ENCODE measurements at regions not wholly inside any gene's neighbourhood (a gene's known extent, or its start where the extent isn't known, plus 50 kb on each side); places are given as distances from the start of the nearest gene placed in this dataset.

GRCh38 chr10:130577039-130577438 is 440.8 kb downstream of the GLRX3 start:
- Histone ChIP-seq H3K27me3 (ENCODE audit: insufficient read depth, low read length) (no peaks in the 10 kb centered on the region), H3K9ac (ENCODE audit: low read depth, low read length) (no peak overlapping the region), H3K9me3 (ENCODE audit: insufficient read depth, low read depth, low read length) (no peaks in the 10 kb centered on the region), H3K4me1 (ENCODE audit: insufficient read depth, low read length) (peaks cover 8% of the 10 kb centered on the region; the same call in 1 of the 2 replicates), H3K27ac (ENCODE audit: low read depth, low read length) (no peak overlapping the region), H3K4me3 (ENCODE audit: low read length) (no peak overlapping the region), H3K36me3 (ENCODE audit: insufficient read depth, low read length) (no peaks in the 10 kb centered on the region)
- WGBS = 99% methylated on average over 8 of the region's 8 CpGs

DNA sequence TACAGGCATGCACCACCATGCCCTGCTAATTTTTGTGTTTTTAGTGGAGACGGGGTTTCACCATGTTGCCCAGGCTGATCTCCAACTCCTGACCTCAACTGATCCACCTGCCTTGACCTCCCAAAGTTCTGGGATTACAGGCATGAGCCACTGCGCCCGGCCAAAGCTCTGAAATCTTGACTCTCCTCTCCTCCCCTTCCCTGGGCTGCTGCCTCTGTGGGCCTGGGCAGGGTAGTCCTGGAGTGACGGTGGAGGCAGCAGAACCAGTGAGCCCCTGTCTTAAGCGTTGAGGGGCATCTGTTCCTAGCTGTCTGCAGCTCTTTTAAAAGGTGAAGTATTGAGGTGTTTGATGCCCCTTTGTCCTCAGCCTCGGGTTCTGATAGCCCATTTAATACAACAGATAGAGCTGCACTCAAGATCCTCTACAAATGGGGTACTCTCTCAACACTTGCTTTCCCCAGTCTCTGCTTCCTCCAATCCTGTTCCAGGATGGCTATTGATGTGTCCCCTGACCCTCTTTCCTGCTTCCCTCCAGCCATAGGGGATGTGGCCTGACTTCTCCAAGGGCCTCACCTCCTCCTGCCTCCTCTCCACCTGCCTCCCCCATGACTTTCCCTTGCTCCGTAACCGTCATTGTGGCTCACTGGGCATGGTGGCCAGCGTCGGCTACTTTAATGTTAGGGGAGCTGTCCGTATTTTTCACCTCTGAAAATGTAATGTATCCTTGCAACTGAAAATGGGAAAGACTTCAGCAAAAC is 442.5 kb downstream of the GLRX3 start:
- WGBS = 96% methylated on average over 11 of the region's 11 CpGs
- no peak overlapping the region for H3K9ac ChIP-seq (ENCODE audit: low read depth, low read length)
- peaks cover 8% of the 10 kb centered on the region; the same call in 1 of the 2 replicates for H3K4me1 ChIP-seq (ENCODE audit: insufficient read depth, low read length)
- H3K27ac ChIP-seq (ENCODE audit: low read depth, low read length) = no peak overlapping the region
- no peaks in the 10 kb centered on the region for H3K9me3 ChIP-seq (ENCODE audit: insufficient read depth, low read depth, low read length)
- no peaks in the 10 kb centered on the region for H3K36me3 ChIP-seq (ENCODE audit: insufficient read depth, low read length)
- no peak overlapping the region for H3K4me3 ChIP-seq (ENCODE audit: low read length)
- H3K27me3 ChIP-seq (ENCODE audit: insufficient read depth, low read length) = no peaks in the 10 kb centered on the region

GRCh38 chr10:130579913-130580312 is 443.7 kb downstream of the GLRX3 start:
- H3K4me1 ChIP-seq (ENCODE audit: insufficient read depth, low read length) = peaks cover 8% of the 10 kb centered on the region; the same call in 1 of the 2 replicates
- 73% methylated on average over 4 of the region's 4 CpGs for WGBS
- H3K27ac ChIP-seq (ENCODE audit: low read depth, low read length) = no peak overlapping the region
- no peaks in the 10 kb centered on the region for H3K9me3 ChIP-seq (ENCODE audit: insufficient read depth, low read depth, low read length)
- no peaks in the 10 kb centered on the region for H3K36me3 ChIP-seq (ENCODE audit: insufficient read depth, low read length)
- H3K27me3 ChIP-seq (ENCODE audit: insufficient read depth, low read length) = no peaks in the 10 kb centered on the region
- no peak overlapping the region for H3K9ac ChIP-seq (ENCODE audit: low read depth, low read length)
- H3K4me3 ChIP-seq (ENCODE audit: low read length) = no peak overlapping the region

DNA sequence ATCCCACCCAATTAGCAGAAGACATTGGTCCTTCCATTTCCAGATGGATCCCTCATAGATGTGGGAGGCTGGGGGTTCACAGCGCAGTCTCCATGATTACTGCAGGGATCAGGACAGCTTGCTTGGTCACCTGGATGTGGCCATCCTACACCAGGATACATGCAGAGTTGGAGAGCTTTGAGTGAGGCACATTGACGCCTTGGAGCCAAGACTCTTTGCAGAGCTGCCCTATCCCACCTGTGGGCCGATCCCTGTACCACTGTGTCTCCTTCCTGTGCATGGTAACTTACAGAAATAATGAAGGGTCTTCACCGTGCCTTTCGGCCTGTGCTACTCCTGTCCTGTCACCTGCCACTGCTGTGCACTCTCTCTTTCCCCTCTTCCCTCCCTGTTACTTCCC is 444.8 kb downstream of the GLRX3 start:
- 92% methylated on average over 5 of the region's 5 CpGs for WGBS
- no peak overlapping the region for H3K27ac ChIP-seq (ENCODE audit: low read depth, low read length)
- H3K9me3 ChIP-seq (ENCODE audit: insufficient read depth, low read depth, low read length) = no peaks in the 10 kb centered on the region
- H3K4me1 ChIP-seq (ENCODE audit: insufficient read depth, low read length) = peaks cover 8% of the 10 kb centered on the region; the same call in 1 of the 2 replicates
- H3K4me3 ChIP-seq (ENCODE audit: low read length) = no peak overlapping the region
- H3K27me3 ChIP-seq (ENCODE audit: insufficient read depth, low read length) = no peaks in the 10 kb centered on the region
- no peak overlapping the region for H3K9ac ChIP-seq (ENCODE audit: low read depth, low read length)
- no peaks in the 10 kb centered on the region for H3K36me3 ChIP-seq (ENCODE audit: insufficient read depth, low read length)

DNA sequence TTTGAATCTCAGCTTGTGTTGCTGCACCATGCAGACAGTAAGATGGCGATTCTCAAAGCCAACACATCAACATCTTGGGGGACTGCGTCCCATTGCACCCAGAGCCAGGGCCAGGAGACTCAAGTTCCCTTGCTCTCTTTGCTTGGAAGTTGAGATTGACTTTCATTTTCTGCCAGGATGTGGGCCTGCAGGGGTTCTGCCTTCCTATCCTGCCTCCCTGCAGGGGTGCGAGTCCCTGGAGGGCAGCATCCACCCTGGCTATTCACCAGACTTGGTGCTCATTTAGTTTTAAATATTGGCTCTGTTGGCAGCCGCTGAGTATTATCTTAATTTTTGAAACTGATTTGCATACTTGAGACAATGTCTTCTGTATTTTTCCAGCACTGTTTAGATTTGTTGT is 451.5 kb downstream of the GLRX3 start:
- Histone ChIP-seq H3K9ac (ENCODE audit: low read depth, low read length) (no peak overlapping the region), H3K27ac (ENCODE audit: low read depth, low read length) (no peak overlapping the region)
- 58% methylated on average over 4 of the region's 4 CpGs for WGBS

DNA sequence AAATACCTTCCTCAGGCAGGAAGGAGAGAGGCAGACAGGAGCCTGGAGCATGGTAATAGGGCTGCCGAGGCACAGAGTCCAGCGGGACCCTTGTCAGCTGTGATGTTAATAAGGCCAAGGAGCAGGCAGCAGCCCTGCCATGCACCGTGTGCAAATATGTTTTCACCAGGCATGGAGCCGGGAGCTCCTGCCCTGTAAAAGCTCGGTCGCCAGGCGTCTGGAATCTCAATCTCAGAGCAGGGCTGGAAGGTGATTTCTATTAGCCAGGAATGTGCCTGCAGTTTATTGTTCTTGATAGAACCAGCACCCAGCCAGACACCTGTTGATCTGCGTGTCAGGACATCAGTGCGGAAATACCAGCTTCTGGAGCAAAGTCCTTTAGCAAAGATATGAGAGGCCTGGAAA is 469.8 kb downstream of the GLRX3 start:
- H3K4me3 ChIP-seq (ENCODE audit: low read length) = no peak overlapping the region
- H3K36me3 ChIP-seq (ENCODE audit: insufficient read depth, low read length) = no peaks in the 10 kb centered on the region
- no peaks in the 10 kb centered on the region for H3K9me3 ChIP-seq (ENCODE audit: insufficient read depth, low read depth, low read length)
- no peaks in the 10 kb centered on the region for H3K27me3 ChIP-seq (ENCODE audit: insufficient read depth, low read length)
- H3K9ac ChIP-seq (ENCODE audit: low read depth, low read length) = no peak overlapping the region
- H3K27ac ChIP-seq (ENCODE audit: low read depth, low read length) = no peak overlapping the region
- no peaks in the 10 kb centered on the region for H3K4me1 ChIP-seq (ENCODE audit: insufficient read depth, low read length)
- WGBS = 87% methylated on average over 9 of the region's 9 CpGs

More for the DNA sequence above, 451.5 kb downstream of the GLRX3 start:
- peaks cover 10% of the 10 kb centered on the region for H3K4me1 ChIP-seq (ENCODE audit: insufficient read depth, low read length)
- no peak overlapping the region for H3K4me3 ChIP-seq (ENCODE audit: low read length)
- H3K36me3 ChIP-seq (ENCODE audit: insufficient read depth, low read length) = no peaks in the 10 kb centered on the region
- no peaks in the 10 kb centered on the region for H3K9me3 ChIP-seq (ENCODE audit: insufficient read depth, low read depth, low read length)
- H3K27me3 ChIP-seq (ENCODE audit: insufficient read depth, low read length) = no peaks in the 10 kb centered on the region

- Histone ChIP-seq H3K27ac (ENCODE audit: low read depth, low read length) (no peak overlapping the region), H3K36me3 (ENCODE audit: insufficient read depth, low read length) (no peaks in the 10 kb centered on the region), H3K4me1 (ENCODE audit: insufficient read depth, low read length) (no peaks in the 10 kb centered on the region), H3K27me3 (ENCODE audit: insufficient read depth, low read length) (no peaks in the 10 kb centered on the region), H3K9me3 (ENCODE audit: insufficient read depth, low read depth, low read length) (0 out of 2 replicates have a peak, but pooled peaks cover 8% of the 10 kb centered on the region), H3K4me3 (ENCODE audit: low read length) (no peak overlapping the region), H3K9ac (ENCODE audit: low read depth, low read length) (no peak overlapping the region)
- WGBS = 92% methylated on average over 9 of the region's 9 CpGs
These were observed 471.2 kb downstream of the GLRX3 start for GRCh38 chr10:130607366-130607765.

DNA sequence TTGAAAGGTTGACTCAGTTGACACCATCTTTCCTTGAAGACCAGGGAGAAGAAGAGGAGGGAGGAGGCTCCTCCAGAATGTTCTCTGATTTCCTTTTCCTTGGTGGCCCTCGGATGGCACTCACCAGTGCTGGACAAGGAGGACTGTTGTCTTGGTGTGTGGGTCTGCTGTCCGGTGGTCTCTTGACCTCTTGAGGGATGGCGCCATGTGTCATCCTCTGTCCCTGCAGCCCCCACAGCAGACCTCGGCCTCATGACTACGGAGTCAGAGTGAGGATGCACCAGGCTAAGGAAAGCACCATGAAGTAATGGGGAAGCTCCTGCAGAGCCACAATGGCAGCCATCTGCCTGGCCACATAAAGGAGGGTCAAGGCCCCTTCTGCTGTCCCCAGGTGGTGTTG is 475.0 kb downstream of the GLRX3 start:
- Histone ChIP-seq H3K9ac (ENCODE audit: low read depth, low read length) (no peak overlapping the region), H3K27ac (ENCODE audit: low read depth, low read length) (no peak overlapping the region), H3K9me3 (ENCODE audit: insufficient read depth, low read depth, low read length) (peaks cover 19% of the 10 kb centered on the region), H3K4me1 (ENCODE audit: insufficient read depth, low read length) (peaks cover 14% of the 10 kb centered on the region), H3K36me3 (ENCODE audit: insufficient read depth, low read length) (no peaks in the 10 kb centered on the region), H3K27me3 (ENCODE audit: insufficient read depth, low read length) (no peaks in the 10 kb centered on the region), H3K4me3 (ENCODE audit: low read length) (no peak overlapping the region)
- WGBS = 90% methylated on average over 5 of the region's 5 CpGs

GRCh38 chr10:130615457-130615856 is 479.3 kb downstream of the GLRX3 start:
- H3K27me3 ChIP-seq (ENCODE audit: insufficient read depth, low read length) = no peaks in the 10 kb centered on the region
- no peak overlapping the region for H3K9ac ChIP-seq (ENCODE audit: low read depth, low read length)
- no peaks in the 10 kb centered on the region for H3K36me3 ChIP-seq (ENCODE audit: insufficient read depth, low read length)
- no peak overlapping the region; the same call in 1 of the 2 replicates for H3K27ac ChIP-seq (ENCODE audit: low read depth, low read length)
- H3K9me3 ChIP-seq (ENCODE audit: insufficient read depth, low read depth, low read length) = peaks cover 19% of the 10 kb centered on the region
- 20% methylated on average over 4 of the region's 4 CpGs for WGBS
- peak overlapping the region; percentile 24; the same call in 1 of the 2 replicates for H3K4me3 ChIP-seq (ENCODE audit: low read length)
- peaks cover 21% of the 10 kb centered on the region for H3K4me1 ChIP-seq (ENCODE audit: insufficient read depth, low read length)

DNA sequence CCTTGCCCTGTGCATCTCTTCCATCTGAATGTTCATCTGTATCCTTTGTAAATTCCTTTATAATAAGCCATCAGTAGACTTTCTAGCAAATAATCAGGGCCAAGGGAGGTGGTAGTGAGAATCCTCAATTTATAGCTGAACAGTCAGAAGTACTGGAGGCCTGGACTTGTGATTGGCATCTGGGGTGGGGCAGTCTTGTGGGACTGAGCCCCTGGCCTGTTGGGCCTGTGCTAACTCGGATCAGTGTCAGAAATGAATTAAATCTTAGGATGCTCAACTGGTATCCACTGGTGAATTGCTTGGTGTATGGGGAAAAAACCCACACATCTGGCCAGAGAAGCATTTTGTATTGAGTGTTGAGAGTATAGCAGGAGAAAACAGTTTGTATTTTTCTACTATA is 481.8 kb downstream of the GLRX3 start:
- no peak overlapping the region for H3K4me3 ChIP-seq (ENCODE audit: low read length)
- H3K9ac ChIP-seq (ENCODE audit: low read depth, low read length) = no peak overlapping the region
- 97% methylated on average over 1 of the region's 1 CpG for WGBS
- peaks cover 21% of the 10 kb centered on the region for H3K4me1 ChIP-seq (ENCODE audit: insufficient read depth, low read length)
- H3K36me3 ChIP-seq (ENCODE audit: insufficient read depth, low read length) = no peaks in the 10 kb centered on the region
- H3K27me3 ChIP-seq (ENCODE audit: insufficient read depth, low read length) = no peaks in the 10 kb centered on the region
- peaks cover 6% of the 10 kb centered on the region; the same call in 1 of the 2 replicates for H3K9me3 ChIP-seq (ENCODE audit: insufficient read depth, low read depth, low read length)
- H3K27ac ChIP-seq (ENCODE audit: low read depth, low read length) = no peak overlapping the region

DNA sequence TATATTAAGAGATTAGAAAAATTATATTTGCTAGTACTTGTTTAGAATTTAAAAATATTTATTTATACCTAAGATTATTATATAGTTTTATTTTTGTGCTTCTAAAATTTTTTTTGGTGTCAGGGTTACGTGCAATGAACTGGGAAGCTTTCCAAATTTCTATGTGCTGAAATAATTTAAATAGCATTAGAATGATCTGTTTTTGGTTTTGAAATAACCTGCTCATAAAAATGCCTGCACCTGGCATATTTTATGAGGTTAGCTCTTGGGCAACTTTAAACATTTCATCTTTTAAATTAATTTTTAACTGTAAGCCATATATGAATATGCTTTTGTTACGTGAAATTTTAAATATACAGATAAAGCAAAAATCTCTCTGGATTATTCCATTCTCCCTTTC is 482.5 kb downstream of the GLRX3 start:
- Histone ChIP-seq H3K27ac (ENCODE audit: low read depth, low read length) (no peak overlapping the region), H3K9me3 (ENCODE audit: insufficient read depth, low read depth, low read length) (no peaks in the 10 kb centered on the region), H3K9ac (ENCODE audit: low read depth, low read length) (no peak overlapping the region), H3K4me1 (ENCODE audit: insufficient read depth, low read length) (peaks cover 21% of the 10 kb centered on the region), H3K36me3 (ENCODE audit: insufficient read depth, low read length) (no peaks in the 10 kb centered on the region), H3K27me3 (ENCODE audit: insufficient read depth, low read length) (no peaks in the 10 kb centered on the region), H3K4me3 (ENCODE audit: low read length) (no peak overlapping the region)
- WGBS = 80% methylated on average over 2 of the region's 2 CpGs

Data from HUES64 (cell line).